GM12892 (cell line): ENCODE measurements at regions not wholly inside any gene's neighbourhood (a gene's known extent, or its start where the extent isn't known, plus 50 kb on each side); places are given as distances from the start of the nearest gene placed in this dataset.

Experiments used
- POLR2A ChIP-seq: IDR thresholded peaks from 2 replicates; pipeline ENCODE4 v1.6.1; 2011; ENCODE audit warnings: low read depth, low read length, control low read depth
- POLR2AphosphoS5 ChIP-seq: IDR thresholded peaks from 2 replicates; pipeline ENCODE4 v1.6.1; 2011; ENCODE audit warnings: low read depth, low read length, control low read depth

DNA sequence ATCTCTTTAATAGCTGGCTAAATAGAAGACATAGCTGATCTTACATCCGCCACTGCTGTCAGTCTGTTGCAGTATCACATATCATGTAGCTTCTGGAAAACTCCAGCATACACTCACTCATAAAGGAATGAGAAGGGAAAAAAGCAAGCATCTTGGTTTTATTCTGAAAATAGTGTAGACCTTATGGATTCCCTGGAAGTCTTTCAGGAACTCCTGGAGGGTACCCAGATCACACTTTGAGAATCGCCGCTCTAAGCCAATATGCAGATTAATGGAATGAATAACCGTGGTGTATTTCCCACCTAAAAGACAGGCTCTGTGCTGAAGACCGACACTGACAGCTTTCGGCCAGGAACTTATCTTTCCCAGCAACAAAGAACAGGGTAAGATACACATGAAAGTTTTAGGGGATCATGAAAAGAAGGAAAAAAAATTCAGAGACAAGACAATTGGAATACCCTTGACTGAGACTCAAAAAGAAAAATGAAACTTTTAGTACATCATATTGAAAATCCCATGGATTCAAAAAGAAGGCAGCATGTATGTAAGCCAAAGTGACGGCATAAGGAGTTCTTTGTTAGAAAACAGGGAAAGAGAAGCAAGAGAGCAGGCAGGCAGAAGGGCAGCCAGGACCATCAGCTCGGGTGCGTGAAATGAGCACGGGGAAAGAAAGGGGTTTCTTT is 56.4 kb upstream of the SEC11C start:
- no peak for TF ChIP-seq POLR2A
- no peak for TF ChIP-seq POLR2AphosphoS5
